Neural cell (in vitro differentiated cells): ENCODE measurements at regions not wholly inside any gene's neighbourhood (a gene's known extent, or its start where the extent isn't known, plus 50 kb on each side); places are given as distances from the start of the nearest gene placed in this dataset.

Experiments used
- CTCF ChIP-seq: fragments of 450-650 bp; IDR thresholded peaks from 2 replicates; pipeline ENCODE4 v1.5.1; 2014; ENCODE audit warnings: antibody characterized with exemption, mild to moderate bottlenecking, moderate library complexity; ENCODE audit not compliant: poor library complexity, severe bottlenecking
- EP300 ChIP-seq: fragments of 450-650 bp; conservative IDR thresholded peaks from 2 replicates; pipeline ENCODE4 v1.6.1; 2014; ENCODE audit warnings: antibody characterized with exemption, mild to moderate bottlenecking, moderate library complexity; ENCODE audit not compliant: poor library complexity, severe bottlenecking
- EZH2 ChIP-seq: fragments of 200-600, 300-800 bp; shearing (Covaris generic), sonication (generic); IDR thresholded peaks from 2 replicates; pipeline ENCODE4 v1.6.1; 2014; ENCODE audit warnings: antibody characterized with exemption, low read length, borderline replicate concordance, mild to moderate bottlenecking; ENCODE audit not compliant: insufficient read depth, poor library complexity, severe bottlenecking
- MXI1 ChIP-seq: fragments of 450-650 bp; conservative IDR thresholded peaks from 2 replicates; pipeline ENCODE4 v1.6.1; 2014; ENCODE audit warnings: antibody characterized with exemption, mild to moderate bottlenecking; ENCODE audit not compliant: poor library complexity, severe bottlenecking
- POLR2AphosphoS5 ChIP-seq: IDR thresholded peaks from 2 replicates; pipeline ENCODE4 v1.6.1; 2012
- RAD21 ChIP-seq: fragments of 450-650 bp; conservative IDR thresholded peaks from 2 replicates; pipeline ENCODE4 v1.6.1; 2014; ENCODE audit warnings: antibody characterized with exemption, mild to moderate bottlenecking, moderate library complexity
- REST ChIP-seq: IDR thresholded peaks from 2 replicates; pipeline ENCODE4 v1.6.1; 2012; ENCODE audit warnings: borderline replicate concordance
- SMC3 ChIP-seq: fragments of 450-650 bp; conservative IDR thresholded peaks from 2 replicates; pipeline ENCODE4 v1.6.1; 2014; ENCODE audit warnings: antibody characterized with exemption, mild to moderate bottlenecking, moderate library complexity; ENCODE audit not compliant: poor library complexity

- TF ChIP-seq CTCF, result no peak
- no peak for TF ChIP-seq EZH2
- TF ChIP-seq REST, result no peak
- TF ChIP-seq EP300, result no peak
- no peak for TF ChIP-seq RAD21
- TF ChIP-seq SMC3, result no peak
- TF ChIP-seq MXI1, result no peak
- no peak for TF ChIP-seq POLR2AphosphoS5
These were observed 91.0 kb upstream of the TPRG1 start for GRCh38 chr3:189080745-189081144.
